Fibroblast of peridontal ligament (primary cell): ENCODE measurements at regions not wholly inside any gene's neighbourhood (a gene's known extent, or its start where the extent isn't known, plus 50 kb on each side); places are given as distances from the start of the nearest gene placed in this dataset.
"Not testable (repeated sequence)": the region's sequence is repeated elsewhere in the genome, so short reads cannot be mapped to it uniquely, and the experiment has no call there.

Experiments
- DNase-seq: peaks from one replicate; pipeline ENCODE4 v3.0.0-alpha.2; 2010; ENCODE audit errors: extremely low read depth

GRCh38 chr1:177645491-177646190 lies 324.2 kb downstream of the SEC16B start:
- no peak for DNase-seq

- DNase-seq: no peak
Measured at GRCh38 chr1:177640687-177641086, 329.2 kb downstream of the SEC16B start.

- not testable (repeated sequence) for DNase-seq
Measured at GRCh38 chr1:177634151-177634550, 335.7 kb downstream of the SEC16B start.

GRCh38 chr1:177632923-177633615 lies 336.8 kb downstream of the SEC16B start:
- no peak for DNase-seq

GRCh38 chr1:177631770-177632169 lies 338.1 kb downstream of the SEC16B start:
- DNase-seq: no peak

GRCh38 chr1:177629526-177629925 lies 340.3 kb downstream of the SEC16B start:
- DNase-seq: no peak

- no peak for DNase-seq
Measured at GRCh38 chr1:177627148-177627910, 342.5 kb downstream of the SEC16B start.

- DNase-seq: no peak
Measured at GRCh38 chr1:177620636-177621190, 349.1 kb downstream of the SEC16B start.

- DNase-seq: no peak
Measured at GRCh38 chr1:177615251-177615650, 354.6 kb downstream of the SEC16B start.

- no peak for DNase-seq
Measured at GRCh38 chr1:177611402-177611801, 358.5 kb downstream of the SEC16B start.

GRCh38 chr1:177609953-177610352 lies 359.9 kb downstream of the SEC16B start:
- DNase-seq: no peak

GRCh38 chr1:177600936-177601335 lies 368.9 kb downstream of the SEC16B start:
- no peak for DNase-seq

GRCh38 chr1:177600321-177600720 lies 369.5 kb downstream of the SEC16B start:
- no peak for DNase-seq

- DNase-seq: no peak
Measured at GRCh38 chr1:177597393-177597792, 372.5 kb downstream of the SEC16B start.

- no peak for DNase-seq
Measured at GRCh38 chr1:177596485-177596884, 373.4 kb downstream of the SEC16B start.

GRCh38 chr1:177593105-177593504 lies 376.8 kb downstream of the SEC16B start:
- DNase-seq: no peak

GRCh38 chr1:177592624-177593023 lies 377.2 kb downstream of the SEC16B start:
- DNase-seq: no peak

- DNase-seq: no peak
Measured at GRCh38 chr1:177591155-177591554, 378.7 kb downstream of the SEC16B start.

- no peak for DNase-seq
Measured at GRCh38 chr1:177589166-177589565, 380.7 kb downstream of the SEC16B start.

- DNase-seq: peak; percentile 80
Measured at GRCh38 chr1:177586429-177586828, 383.4 kb downstream of the SEC16B start.

GRCh38 chr1:177585302-177586220 lies 384.3 kb downstream of the SEC16B start:
- DNase-seq: peak; percentile 8
